Naive B cell (primary cell): ENCODE measurements at regions not wholly inside any gene's neighbourhood (a gene's known extent, or its start where the extent isn't known, plus 50 kb on each side); places are given as distances from the start of the nearest gene placed in this dataset.
A peak's percentile ranks its signal among the peaks of the same experiment; 100 is the strongest.
"Not testable (repeated sequence)": the region's sequence is repeated elsewhere in the genome, so short reads cannot be mapped to it uniquely, and the experiment has no call there.

Experiments used
- ATAC-seq, 2 donors: fragments of 150-1000 bp; cut with Tn5 transposase; 2 replicates each; pipeline ENCODE4 v1.10.0; 2021; ENCODE audit warnings: low read depth in 2 of 2, mild to moderate bottlenecking in 2 of 2, moderate library complexity in 2 of 2
- DNase-seq: peaks from one replicate; pipeline ENCODE4 v3.0.0; 2022
- H3K27ac Mint-ChIP-seq, 6 donors: one replicate each; pipeline ENCODE4 v1.8.0; 2020 to 2022; ENCODE audit warnings: mild to moderate bottlenecking in 6 of 6, mixed read lengths in 6 of 6, moderate library complexity in 5 of 6, inconsistent platforms in 2 of 6
- H3K27me3 Mint-ChIP-seq, 3 donors: one replicate each; pipeline ENCODE4 v1.8.0; 2021 to 2022; ENCODE audit warnings: mixed read lengths in 3 of 3, mild to moderate bottlenecking in 1 of 3
- H3K36me3 Mint-ChIP-seq, 2 donors: one replicate each; pipeline ENCODE4 v1.8.0; 2020 to 2022; ENCODE audit warnings: mixed read lengths in 2 of 2, inconsistent platforms in 1 of 2, mild to moderate bottlenecking in 1 of 2
- H3K4me1 Mint-ChIP-seq, 3 donors: one replicate each; pipeline ENCODE4 v1.8.0; 2020 to 2022; ENCODE audit warnings: mixed read lengths in 3 of 3, inconsistent platforms in 1 of 3, mild to moderate bottlenecking in 1 of 3, moderate library complexity in 1 of 3
- H3K4me3 Mint-ChIP-seq, 8 donors: one replicate each; pipeline ENCODE4 v1.8.0; 2020 to 2022; ENCODE audit warnings: mild to moderate bottlenecking in 8 of 8, mixed read lengths in 8 of 8, moderate library complexity in 8 of 8, inconsistent platforms in 2 of 8
- H3K9me3 Mint-ChIP-seq, 7 donors: one replicate each; pipeline ENCODE4 v1.8.0; 2020 to 2022; ENCODE audit warnings: mixed read lengths in 7 of 7, mild to moderate bottlenecking in 5 of 7, inconsistent platforms in 2 of 7, moderate library complexity in 1 of 7

DNA sequence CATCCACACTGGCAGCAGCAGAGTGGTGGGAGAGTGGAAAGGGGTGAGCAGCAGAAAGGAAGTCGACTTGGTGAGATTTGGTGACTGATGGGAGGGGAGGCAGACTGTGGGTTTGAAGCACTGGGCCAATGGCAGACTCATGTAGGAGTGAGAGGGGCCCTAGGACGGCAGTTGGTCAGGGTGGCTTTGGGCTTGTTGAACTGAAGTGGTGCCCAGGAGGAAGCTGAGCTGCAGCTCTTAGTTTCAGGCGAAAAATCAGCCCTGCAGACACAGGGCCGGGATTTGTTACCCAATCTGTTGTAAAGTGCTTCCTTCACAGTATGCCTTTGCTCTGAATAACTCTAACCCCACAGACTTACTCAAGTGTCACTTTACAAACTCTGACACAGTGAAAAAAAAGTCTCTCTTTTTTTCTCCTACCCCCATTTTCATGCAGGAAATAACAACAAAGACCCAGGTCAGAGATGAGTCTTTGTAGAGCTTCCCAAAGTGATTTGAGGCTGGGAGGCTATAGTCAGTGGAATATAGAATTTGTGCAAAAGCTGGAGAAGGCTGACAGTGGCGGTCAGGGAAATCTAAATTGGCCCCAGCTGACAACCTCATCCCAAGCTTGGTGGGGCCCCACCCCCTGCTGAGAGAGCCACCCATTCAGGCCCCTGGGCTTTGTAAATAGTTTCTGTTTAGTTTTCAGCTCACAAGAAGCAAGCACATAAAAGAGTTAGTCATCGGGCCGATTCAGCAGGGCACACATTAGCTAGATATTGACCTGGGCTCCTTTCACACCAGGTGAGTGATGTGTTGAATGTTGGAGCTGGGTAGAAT lies 226.9 kb downstream of the VAPA start:
- H3K27ac Mint-ChIP-seq = peak overlapping the region in 1 of 6 donors; percentile 74
- H3K36me3 Mint-ChIP-seq = no peaks in the 10 kb centered on the region

DNA sequence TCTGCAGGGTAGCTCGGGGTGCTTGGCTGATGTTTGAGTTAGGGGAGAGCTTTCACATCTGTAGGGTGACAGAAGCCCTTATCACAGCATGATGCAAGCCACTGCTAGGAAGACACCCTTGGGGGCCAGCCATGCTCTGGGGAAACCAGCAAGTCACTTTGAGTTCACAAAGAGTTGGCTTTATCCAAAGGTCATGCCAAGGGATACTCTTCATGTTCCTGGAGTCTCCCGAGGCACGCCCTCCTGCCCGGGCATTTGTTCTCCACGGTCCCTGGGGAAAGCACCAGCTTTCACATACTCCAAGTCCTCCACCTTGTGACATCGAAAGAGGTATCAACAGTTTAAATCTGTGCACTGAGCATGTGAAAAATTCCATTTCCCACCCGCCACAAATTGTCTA lies 227.7 kb downstream of the VAPA start:
- H3K36me3 Mint-ChIP-seq = no peaks in the 10 kb centered on the region
- H3K27me3 Mint-ChIP-seq = no peaks in the 10 kb centered on the region
- DNase-seq (no peak), ATAC-seq (no peak)
- H3K9me3 Mint-ChIP-seq = peaks cover 0 to 3% (median 0%) of the 10 kb centered on the region in 7 donors
- no peak overlapping the region for H3K4me3 Mint-ChIP-seq
- H3K4me1 Mint-ChIP-seq = peaks cover 0 to 4% (median 2%) of the 10 kb centered on the region in 3 donors
- H3K27ac Mint-ChIP-seq = no peak overlapping the region

More for the DNA sequence above, 226.9 kb downstream of the VAPA start:
- Mint-ChIP-seq H3K4me1 (peaks cover 0 to 4% (median 2%) of the 10 kb centered on the region in 3 donors), H3K9me3 (peaks cover 0 to 3% (median 0%) of the 10 kb centered on the region in 7 donors), H3K27me3 (no peaks in the 10 kb centered on the region), H3K4me3 (no peak overlapping the region)
- no peak for ATAC-seq
- DNase-seq = no peak

DNA sequence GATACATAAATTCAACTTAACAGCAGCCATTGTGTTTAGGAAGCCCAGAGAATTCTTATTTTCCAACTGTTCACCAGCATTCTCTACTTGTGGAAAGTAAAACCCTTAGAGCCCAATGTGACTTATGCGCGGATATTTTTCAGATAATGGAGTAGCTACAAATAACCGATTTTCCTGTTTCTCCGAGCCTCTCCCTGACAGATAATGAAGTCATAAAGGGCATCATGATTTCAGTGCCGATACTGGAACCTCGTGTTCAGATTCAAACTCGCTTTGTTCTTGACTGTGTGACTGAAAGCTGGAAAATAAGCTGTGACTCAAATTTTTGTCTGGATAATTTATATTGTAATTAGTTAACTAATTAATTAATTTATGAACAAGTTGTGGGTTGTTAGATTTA lies 228.2 kb downstream of the VAPA start:
- Mint-ChIP-seq H3K4me3 (no peak overlapping the region), H3K36me3 (no peaks in the 10 kb centered on the region), H3K9me3 (peaks cover 0 to 3% (median 0%) of the 10 kb centered on the region in 7 donors), H3K4me1 (peaks cover 0 to 4% (median 2%) of the 10 kb centered on the region in 3 donors), H3K27ac (no peak overlapping the region), H3K27me3 (no peaks in the 10 kb centered on the region)
- ATAC-seq = no peak
- DNase-seq = no peak

DNA sequence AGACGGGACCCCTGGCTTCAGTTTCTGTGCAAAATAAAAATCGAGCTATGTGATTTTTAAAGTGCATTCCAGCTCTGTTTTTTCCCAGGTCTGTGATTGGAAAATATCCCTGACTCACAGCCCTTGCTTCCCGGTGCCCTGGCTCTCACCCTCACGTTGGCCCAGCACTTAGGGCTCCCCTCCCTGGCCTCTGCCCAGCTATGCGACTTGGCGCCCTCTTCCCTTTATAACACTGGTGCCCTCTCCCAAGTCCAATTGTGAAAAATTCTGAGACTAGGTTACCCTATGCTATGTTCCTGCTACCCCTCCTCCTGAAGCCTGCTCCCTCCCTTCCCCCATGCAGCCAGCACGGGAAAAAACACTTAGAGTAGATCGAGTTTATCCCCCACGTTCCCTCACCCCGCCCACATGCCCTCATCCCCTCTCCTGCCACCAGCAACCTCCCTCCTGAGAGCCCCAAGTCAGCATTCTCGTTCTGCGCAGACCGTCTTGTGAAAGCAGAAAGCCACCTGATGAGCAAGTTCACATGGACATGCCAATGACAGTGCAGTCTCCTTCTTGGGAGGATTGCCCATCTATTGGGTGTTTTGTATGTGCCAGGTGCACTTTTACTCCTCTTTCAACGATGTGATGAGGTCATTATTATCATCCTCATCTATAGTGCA lies 228.8 kb downstream of the VAPA start:
- Mint-ChIP-seq H3K4me1 (peaks cover 0 to 4% (median 2%) of the 10 kb centered on the region in 3 donors), H3K27me3 (no peaks in the 10 kb centered on the region), H3K4me3 (no peak overlapping the region), H3K9me3 (no peaks in the 10 kb centered on the region), H3K36me3 (no peaks in the 10 kb centered on the region), H3K27ac (no peak overlapping the region)
- DNase-seq (no peak), ATAC-seq (no peak)

DNA sequence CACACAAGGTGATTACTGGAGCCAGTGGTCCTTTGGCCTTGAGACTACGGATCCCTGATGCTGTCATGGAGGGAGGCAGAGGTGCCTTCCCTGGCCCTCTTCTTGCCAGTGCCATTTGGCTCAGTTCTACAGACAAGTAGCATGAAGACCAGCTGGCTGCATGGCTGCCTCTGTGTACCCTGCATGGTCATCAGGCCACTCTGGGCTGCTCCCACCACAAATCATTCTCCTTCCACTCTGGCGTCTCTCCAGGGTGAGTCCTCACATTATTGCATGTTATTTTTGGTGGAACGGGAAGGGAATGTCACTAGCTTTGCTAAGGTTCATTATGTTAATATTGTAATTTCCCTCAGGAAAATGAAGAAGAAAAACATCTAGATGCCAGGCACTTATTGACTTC lies 229.8 kb downstream of the VAPA start:
- H3K4me1 Mint-ChIP-seq = peaks cover 0 to 4% (median 2%) of the 10 kb centered on the region in 3 donors
- no peak for DNase-seq
- H3K9me3 Mint-ChIP-seq = no peaks in the 10 kb centered on the region
- no peak overlapping the region for H3K4me3 Mint-ChIP-seq
- H3K27me3 Mint-ChIP-seq = no peaks in the 10 kb centered on the region
- H3K27ac Mint-ChIP-seq = peak overlapping the region in 2 of 6 donors; percentile 32 to 90
- ATAC-seq = no peak
- no peaks in the 10 kb centered on the region for H3K36me3 Mint-ChIP-seq

DNA sequence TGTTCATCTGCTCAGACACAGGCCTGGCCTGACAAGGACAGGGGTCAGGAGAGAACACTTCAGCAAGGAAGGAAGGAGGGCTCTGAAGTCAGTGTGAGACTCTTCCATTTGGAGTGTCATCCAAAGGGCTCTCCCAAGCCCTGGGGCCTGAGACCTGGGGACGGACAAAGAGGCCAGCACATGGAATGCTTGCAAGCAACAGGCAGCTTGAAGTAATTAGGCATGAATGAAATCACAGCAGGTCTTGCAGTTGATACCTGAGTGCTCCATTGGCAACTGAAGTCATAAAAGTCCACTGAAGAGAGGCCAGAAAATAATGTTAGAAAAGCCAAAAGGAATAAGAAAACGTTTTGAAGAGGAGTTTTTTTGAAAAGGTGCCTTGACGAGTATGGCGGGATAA lies 231.7 kb downstream of the VAPA start:
- no peak for DNase-seq
- H3K4me3 Mint-ChIP-seq = no peak overlapping the region
- H3K27me3 Mint-ChIP-seq = no peaks in the 10 kb centered on the region
- no peak overlapping the region for H3K27ac Mint-ChIP-seq
- no peaks in the 10 kb centered on the region for H3K9me3 Mint-ChIP-seq
- H3K4me1 Mint-ChIP-seq = peaks cover 0 to 2% (median 0%) of the 10 kb centered on the region in 3 donors
- no peaks in the 10 kb centered on the region for H3K36me3 Mint-ChIP-seq
- ATAC-seq = no peak

DNA sequence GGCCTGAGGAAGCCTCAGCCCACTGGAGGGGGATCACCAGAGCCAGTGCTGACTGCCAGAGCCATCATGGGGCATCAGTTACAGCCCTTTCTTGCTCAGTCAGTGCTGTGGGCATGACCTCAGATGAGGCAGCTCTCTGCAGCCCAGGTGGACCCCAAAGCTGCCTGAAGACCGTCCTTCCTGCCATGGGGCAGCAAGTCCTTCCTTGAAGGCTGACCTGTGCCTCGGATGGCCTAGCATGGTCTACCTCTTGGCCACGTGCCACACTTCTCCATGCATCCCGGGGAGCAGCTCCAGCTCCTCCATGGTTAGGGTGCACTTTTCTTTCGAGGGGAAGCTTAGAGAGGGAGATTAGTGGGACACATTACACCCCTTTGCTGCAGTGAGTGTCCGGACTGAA lies 233.4 kb downstream of the VAPA start:
- Mint-ChIP-seq H3K9me3 (peaks cover 0 to 3% (median 0%) of the 10 kb centered on the region in 7 donors), H3K36me3 (no peaks in the 10 kb centered on the region), H3K27ac (no peak overlapping the region)

DNA sequence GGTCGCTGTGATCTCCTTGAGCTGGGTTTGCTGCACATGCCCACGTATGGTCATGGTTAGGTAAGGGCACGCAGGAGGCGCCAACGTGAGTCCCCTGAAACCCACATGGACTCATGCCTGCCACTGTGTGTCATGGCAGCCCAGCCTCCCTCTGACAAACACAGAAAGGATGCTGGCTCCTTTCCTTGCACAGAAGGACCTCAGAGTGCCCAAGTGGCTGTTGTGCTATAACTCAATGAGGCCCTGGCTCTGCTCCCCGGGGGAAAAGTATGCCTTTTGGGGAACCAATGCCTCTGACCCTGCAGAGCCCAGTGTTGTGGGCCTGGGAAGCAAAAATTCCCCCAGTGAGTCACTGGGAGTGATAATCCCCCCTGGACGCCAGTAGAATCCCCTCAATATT lies 233.9 kb downstream of the VAPA start:
- Mint-ChIP-seq H3K4me3 (no peak overlapping the region), H3K27me3 (no peaks in the 10 kb centered on the region), H3K36me3 (no peaks in the 10 kb centered on the region), H3K27ac (no peak overlapping the region), H3K4me1 (peaks cover 0 to under 1% (median 0%) of the 10 kb centered on the region in 3 donors), H3K9me3 (peaks cover 0 to 3% (median 0%) of the 10 kb centered on the region in 7 donors)
- DNase-seq (no peak), ATAC-seq (no peak)

More for the DNA sequence above, 233.4 kb downstream of the VAPA start:
- DNase-seq = no peak
- peaks cover 0 to 2% (median 0%) of the 10 kb centered on the region in 3 donors for H3K4me1 Mint-ChIP-seq
- ATAC-seq = no peak
- H3K27me3 Mint-ChIP-seq = no peaks in the 10 kb centered on the region
- no peak overlapping the region for H3K4me3 Mint-ChIP-seq

DNA sequence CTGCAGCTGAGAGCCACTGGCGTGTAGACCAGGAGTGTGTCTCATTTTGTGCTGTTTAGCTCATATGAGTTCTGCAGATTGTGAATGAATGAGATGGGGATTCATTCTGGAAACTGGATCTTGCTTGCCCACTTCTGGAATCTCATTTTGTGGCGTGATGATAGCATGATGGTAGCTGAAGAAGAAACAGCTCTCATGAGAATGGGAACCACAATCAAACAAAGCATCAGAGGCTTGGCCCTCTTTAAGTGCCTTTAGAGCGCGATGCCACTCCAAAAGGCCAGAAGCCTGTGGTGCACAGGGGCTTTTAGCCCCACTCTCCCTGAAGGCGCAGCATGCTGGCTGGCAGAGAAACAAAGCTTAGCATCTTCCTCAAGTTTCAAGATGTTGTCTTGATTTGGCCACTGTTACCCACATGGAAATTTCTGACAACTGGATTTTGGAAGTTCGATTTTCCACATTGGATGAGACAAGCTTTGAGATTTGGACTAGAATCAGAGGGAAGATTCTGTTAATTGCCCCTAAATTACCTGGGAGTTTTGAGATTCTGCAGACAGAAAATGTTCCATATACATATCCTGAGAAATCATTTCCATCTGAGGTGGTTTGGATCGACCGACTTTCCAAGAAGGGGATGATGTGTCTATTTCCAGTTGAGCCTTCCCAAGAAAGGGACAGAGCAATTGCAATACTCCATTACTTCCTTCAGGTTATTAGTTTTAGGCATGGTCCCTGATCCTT lies 234.5 kb downstream of the VAPA start:
- H3K4me1 Mint-ChIP-seq = no peaks in the 10 kb centered on the region
- no peak for DNase-seq
- no peak overlapping the region for H3K27ac Mint-ChIP-seq
- H3K4me3 Mint-ChIP-seq = no peak overlapping the region
- no peaks in the 10 kb centered on the region for H3K36me3 Mint-ChIP-seq
- no peak for ATAC-seq
- peaks cover 0 to 3% (median 0%) of the 10 kb centered on the region in 7 donors for H3K9me3 Mint-ChIP-seq
- no peaks in the 10 kb centered on the region for H3K27me3 Mint-ChIP-seq

DNA sequence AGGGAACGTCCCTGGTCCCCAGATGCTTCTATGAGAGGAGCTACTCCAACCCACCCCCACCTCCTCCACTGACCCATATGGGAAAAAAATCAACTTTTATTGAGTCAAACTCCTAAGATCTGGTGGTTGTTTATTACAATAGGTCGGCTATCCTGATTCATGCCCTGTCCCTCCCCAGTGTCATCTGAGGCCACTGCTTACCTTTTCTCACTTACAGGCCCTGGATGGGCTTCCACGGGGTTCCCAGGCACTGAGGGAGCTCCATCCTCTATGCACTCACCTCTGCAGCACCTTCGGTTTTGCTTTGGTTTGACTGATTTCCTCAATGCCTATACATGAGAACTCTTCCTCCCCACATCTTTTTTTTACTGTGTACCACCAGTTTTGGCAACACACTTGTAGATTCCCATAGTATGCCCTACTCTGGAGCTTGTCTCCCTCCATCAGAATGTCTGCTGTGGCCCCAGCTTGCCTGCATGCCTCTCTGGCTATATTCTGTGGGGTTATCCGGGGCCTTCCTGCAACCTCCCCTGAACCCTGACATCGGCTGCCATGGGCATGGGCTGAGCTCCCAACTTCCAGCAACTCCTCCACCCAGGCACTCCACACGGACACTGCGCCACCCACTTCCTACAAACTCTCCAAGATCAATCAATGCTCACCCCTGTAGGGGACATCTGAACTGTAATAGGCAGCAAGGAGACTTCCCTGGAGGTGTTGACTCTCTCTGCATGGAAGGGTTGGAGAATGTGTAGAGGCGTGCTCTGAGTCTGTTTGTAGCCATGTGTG lies 236.1 kb downstream of the VAPA start:
- ATAC-seq (no peak), DNase-seq (no peak)
- Mint-ChIP-seq H3K27ac (peak overlapping the region in 1 of 6 donors; percentile 87), H3K4me1 (no peaks in the 10 kb centered on the region), H3K9me3 (peaks cover 0 to 3% (median 0%) of the 10 kb centered on the region in 7 donors), H3K27me3 (peaks cover 0 to 6% (median 0%) of the 10 kb centered on the region in 3 donors), H3K4me3 (no peak overlapping the region), H3K36me3 (no peaks in the 10 kb centered on the region)

DNA sequence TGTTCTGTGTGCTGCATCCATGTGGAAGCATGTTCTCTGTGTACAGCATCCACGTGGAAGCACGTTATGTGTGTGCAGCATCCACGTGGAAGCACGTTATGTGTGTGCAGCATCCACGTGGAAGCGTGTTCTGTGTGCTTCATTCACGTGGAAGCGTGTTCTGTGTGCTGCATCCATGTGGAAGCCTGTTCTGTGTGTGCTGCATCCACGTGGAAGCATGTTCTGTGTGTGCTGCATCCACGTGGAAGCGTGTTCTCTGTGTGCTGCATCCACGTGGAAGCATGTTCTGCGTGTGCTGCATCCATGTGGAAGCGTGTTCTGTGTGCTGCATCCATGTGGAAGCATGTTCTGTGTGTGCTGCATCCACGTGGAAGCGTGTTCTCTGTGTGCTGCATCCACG lies 236.8 kb downstream of the VAPA start:
- not testable (repeated sequence) for ATAC-seq, DNase-seq, H3K4me1 Mint-ChIP-seq, H3K36me3 Mint-ChIP-seq, H3K4me3 Mint-ChIP-seq, H3K27me3 Mint-ChIP-seq, H3K9me3 Mint-ChIP-seq
- peak overlapping the region in 1 of 6 donors; percentile 6 for H3K27ac Mint-ChIP-seq

DNA sequence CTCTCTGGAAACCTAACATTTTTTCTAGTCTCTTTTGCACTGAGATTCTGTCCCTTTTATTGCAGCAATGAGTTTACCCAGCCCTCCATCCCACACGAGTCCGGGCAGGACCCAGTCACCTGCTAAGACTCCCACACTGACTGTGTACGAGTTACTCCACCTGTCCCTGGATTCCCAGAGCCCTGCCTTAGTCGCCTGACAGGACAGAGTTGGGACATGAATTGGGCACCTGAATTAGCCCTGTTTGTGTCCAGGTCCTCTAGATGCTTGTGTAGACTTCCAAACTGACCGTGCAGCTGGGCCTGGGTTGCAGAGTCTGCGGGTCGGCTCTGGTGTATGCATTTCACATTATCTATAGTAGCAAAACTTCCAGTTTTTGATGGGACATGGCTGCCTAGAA lies 238.7 kb downstream of the VAPA start:
- H3K9me3 Mint-ChIP-seq = peaks cover 0 to 15% (median 3%) of the 10 kb centered on the region in 7 donors

More for the DNA sequence above, 238.7 kb downstream of the VAPA start:
- Mint-ChIP-seq H3K4me3 (no peak overlapping the region), H3K27me3 (peaks cover 0 to 6% (median 0%) of the 10 kb centered on the region in 3 donors), H3K36me3 (no peaks in the 10 kb centered on the region), H3K27ac (peak overlapping the region in 1 of 6 donors; percentile 39), H3K4me1 (no peaks in the 10 kb centered on the region)
- DNase-seq (no peak), ATAC-seq (no peak)
